Esophagus muscularis mucosa (tissue), 4 donors: ENCODE measurements at regions not wholly inside any gene's neighbourhood (a gene's known extent, or its start where the extent isn't known, plus 50 kb on each side); places are given as distances from the start of the nearest gene placed in this dataset.

ENCODE experiments used
- DNase-seq: peaks from one replicate; pipeline ENCODE4 v3.0.0-alpha.2; 2017; ENCODE audit errors: extremely low spot score
- H3K27ac ChIP-seq, 4 donors: fragments of 200-600 bp; sonication (generic); replicated peaks in 1 of 4; 1 replicate in 3 of 4; 2 replicates in 1 of 4; pipeline ENCODE4 v1.5.1; 2016 to 2019; ENCODE audit warnings: mild to moderate bottlenecking in 1 of 4
- H3K27me3 ChIP-seq, 4 donors: fragments of 200-600 bp; sonication (generic); one replicate each; pipeline versions ENCODE4 v1.5.1 to v1.6.0; 2016 to 2019
- H3K36me3 ChIP-seq, 4 donors: fragments of 200-600 bp; sonication (generic); one replicate each; pipeline ENCODE4 v1.5.1; 2016 to 2019
- H3K4me1 ChIP-seq, 4 donors: fragments of 200-600 bp; sonication (generic); one replicate each; pipeline ENCODE4 v1.5.1; 2016 to 2019
- H3K4me3 ChIP-seq, 4 donors: fragments of 200-600 bp; sonication (generic); 1 replicate in 2 of 4; 2 replicates in 2 of 4; pipeline ENCODE4 v1.5.1; 2016 to 2019; ENCODE audit warnings: mild to moderate bottlenecking in 4 of 4, moderate library complexity in 1 of 4
- H3K9me3 ChIP-seq, 4 donors: fragments of 200-600 bp; sonication (generic); 1 replicate in 3 of 4; 2 replicates in 1 of 4; pipeline ENCODE4 v1.5.1; 2016 to 2019
- EP300 ChIP-seq: sonication (generic); formaldehyde crosslinking; IDR thresholded peaks from one replicate; pipeline ENCODE4 v1.6.1; 2017; ENCODE audit warnings: antibody characterized with exemption
- POLR2A ChIP-seq: fragments of 450-650 bp; IDR thresholded peaks from one replicate; pipeline ENCODE4 v1.6.1; 2017; ENCODE audit warnings: antibody characterized with exemption, moderate library complexity, mild to moderate bottlenecking, low read depth
- POLR2AphosphoS5 ChIP-seq, 2 donors: sonication (generic); formaldehyde crosslinking; IDR thresholded peaks; one replicate each; pipeline ENCODE4 v1.6.1; 2017; ENCODE audit warnings: antibody characterized with exemption in 2 of 2
- WGBS: methylation state at CpG from one replicate; pipeline ENCODE4 v1.1.5; 2018; 5-methylcytosine and 5-hydroxymethylcytosine counted together
- intact Hi-C: fragments of 100-400 bp; cut with DNase I; formaldehyde crosslinking; loops from one replicate; pipeline ENCODE4 v1.15.1; 2023
- TF ChIP-seq, protein P1 (sequence below), 3 experiments: fragments of 200-600 bp in 2 of 3; fragments of 450-650 bp in 1 of 3; sonication (generic) in 2 of 3; IDR thresholded peaks; one replicate each; pipeline ENCODE4 v1.5.1; 2017 to 2019; ENCODE audit warnings: antibody characterized with exemption in 3 of 3, mild to moderate bottlenecking in 2 of 3, moderate library complexity in 1 of 3

GRCh38 chr10:62726142-62726541 lies 78.4 kb upstream of the ADO start:
- no peaks in the 10 kb centered on the region for H3K27me3 ChIP-seq
- H3K36me3 ChIP-seq, result no peaks in the 10 kb centered on the region
- H3K27ac ChIP-seq, result no peak overlapping the region
- TF ChIP-seq EP300, result no peak
- TF ChIP-seq POLR2AphosphoS5 (IDR thresholded peaks at IDR 0.05), result no peak
- TF ChIP-seq, protein P1, sequence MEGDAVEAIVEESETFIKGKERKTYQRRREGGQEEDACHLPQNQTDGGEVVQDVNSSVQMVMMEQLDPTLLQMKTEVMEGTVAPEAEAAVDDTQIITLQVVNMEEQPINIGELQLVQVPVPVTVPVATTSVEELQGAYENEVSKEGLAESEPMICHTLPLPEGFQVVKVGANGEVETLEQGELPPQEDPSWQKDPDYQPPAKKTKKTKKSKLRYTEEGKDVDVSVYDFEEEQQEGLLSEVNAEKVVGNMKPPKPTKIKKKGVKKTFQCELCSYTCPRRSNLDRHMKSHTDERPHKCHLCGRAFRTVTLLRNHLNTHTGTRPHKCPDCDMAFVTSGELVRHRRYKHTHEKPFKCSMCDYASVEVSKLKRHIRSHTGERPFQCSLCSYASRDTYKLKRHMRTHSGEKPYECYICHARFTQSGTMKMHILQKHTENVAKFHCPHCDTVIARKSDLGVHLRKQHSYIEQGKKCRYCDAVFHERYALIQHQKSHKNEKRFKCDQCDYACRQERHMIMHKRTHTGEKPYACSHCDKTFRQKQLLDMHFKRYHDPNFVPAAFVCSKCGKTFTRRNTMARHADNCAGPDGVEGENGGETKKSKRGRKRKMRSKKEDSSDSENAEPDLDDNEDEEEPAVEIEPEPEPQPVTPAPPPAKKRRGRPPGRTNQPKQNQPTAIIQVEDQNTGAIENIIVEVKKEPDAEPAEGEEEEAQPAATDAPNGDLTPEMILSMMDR (IDR thresholded peaks at IDR 0.05), result no peak
- TF ChIP-seq POLR2A, result no peak
- no peak overlapping the region for H3K4me3 ChIP-seq
- DNase-seq, result no peak
- intact Hi-C loops, result no loop called here
- no peaks in the 10 kb centered on the region for H3K9me3 ChIP-seq
- WGBS, result 66% methylated on average over 5 of the region's 5 CpGs
- no peaks in the 10 kb centered on the region for H3K4me1 ChIP-seq

DNA sequence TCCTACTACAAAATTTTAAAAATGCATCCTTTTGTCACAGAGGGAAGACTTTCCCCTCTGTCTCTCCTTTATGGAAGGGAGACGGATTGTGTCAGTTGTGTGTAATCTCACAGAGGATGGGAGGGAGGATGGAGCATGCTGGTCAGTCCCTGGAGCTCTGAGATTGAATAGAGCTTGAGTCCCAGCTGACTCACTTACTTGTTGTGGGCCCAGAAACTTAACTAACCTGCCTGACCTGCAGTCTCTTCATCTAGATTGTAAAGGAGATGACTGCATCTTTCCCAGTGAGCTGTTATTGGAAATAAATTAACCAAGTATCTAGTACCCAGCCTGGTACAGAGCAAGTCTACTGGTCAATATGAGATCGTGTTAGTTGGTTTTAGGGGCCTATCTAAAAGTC lies 77.9 kb upstream of the ADO start:
- TF ChIP-seq POLR2A, result no peak
- no peak for TF ChIP-seq POLR2AphosphoS5 (IDR thresholded peaks at IDR 0.05)
- TF ChIP-seq EP300, result no peak
- TF ChIP-seq, protein P1 (IDR thresholded peaks at IDR 0.05), result no peak
- Histone ChIP-seq H3K4me1 (no peaks in the 10 kb centered on the region), H3K4me3 (no peak overlapping the region), H3K9me3 (no peaks in the 10 kb centered on the region), H3K36me3 (no peaks in the 10 kb centered on the region), H3K27me3 (no peaks in the 10 kb centered on the region), H3K27ac (no peak overlapping the region)
- no peak for DNase-seq
- intact Hi-C loops, result no loop called here
- 84% methylated on average over 2 of the region's 2 CpGs for WGBS

GRCh38 chr10:62727934-62728333 lies 76.6 kb upstream of the ADO start:
- H3K36me3 ChIP-seq, result no peaks in the 10 kb centered on the region
- intact Hi-C loops, result no loop called here
- no peaks in the 10 kb centered on the region for H3K27me3 ChIP-seq
- no peaks in the 10 kb centered on the region for H3K4me1 ChIP-seq
- TF ChIP-seq POLR2A, result no peak
- TF ChIP-seq, protein P1 (IDR thresholded peaks at IDR 0.05), result no peak
- DNase-seq, result no peak
- H3K4me3 ChIP-seq, result no peak overlapping the region
- WGBS, result 90% methylated on average over 2 of the region's 2 CpGs
- H3K9me3 ChIP-seq, result no peaks in the 10 kb centered on the region
- no peak overlapping the region for H3K27ac ChIP-seq

- intact Hi-C loops, result no loop called here
- Histone ChIP-seq H3K27me3 (no peaks in the 10 kb centered on the region), H3K36me3 (no peaks in the 10 kb centered on the region), H3K4me1 (no peaks in the 10 kb centered on the region), H3K27ac (no peak overlapping the region), H3K4me3 (no peak overlapping the region), H3K9me3 (no peaks in the 10 kb centered on the region)
- TF ChIP-seq, protein P1 (IDR thresholded peaks at IDR 0.05), result no peak
- TF ChIP-seq POLR2AphosphoS5 (IDR thresholded peaks at IDR 0.05), result no peak
- TF ChIP-seq POLR2A, result no peak
- no peak for TF ChIP-seq EP300
- DNase-seq, result no peak
- WGBS, result 65% methylated on average over 1 of the region's 1 CpG
Measured at GRCh38 chr10:62728479-62728878, 76.0 kb upstream of the ADO start.

DNA sequence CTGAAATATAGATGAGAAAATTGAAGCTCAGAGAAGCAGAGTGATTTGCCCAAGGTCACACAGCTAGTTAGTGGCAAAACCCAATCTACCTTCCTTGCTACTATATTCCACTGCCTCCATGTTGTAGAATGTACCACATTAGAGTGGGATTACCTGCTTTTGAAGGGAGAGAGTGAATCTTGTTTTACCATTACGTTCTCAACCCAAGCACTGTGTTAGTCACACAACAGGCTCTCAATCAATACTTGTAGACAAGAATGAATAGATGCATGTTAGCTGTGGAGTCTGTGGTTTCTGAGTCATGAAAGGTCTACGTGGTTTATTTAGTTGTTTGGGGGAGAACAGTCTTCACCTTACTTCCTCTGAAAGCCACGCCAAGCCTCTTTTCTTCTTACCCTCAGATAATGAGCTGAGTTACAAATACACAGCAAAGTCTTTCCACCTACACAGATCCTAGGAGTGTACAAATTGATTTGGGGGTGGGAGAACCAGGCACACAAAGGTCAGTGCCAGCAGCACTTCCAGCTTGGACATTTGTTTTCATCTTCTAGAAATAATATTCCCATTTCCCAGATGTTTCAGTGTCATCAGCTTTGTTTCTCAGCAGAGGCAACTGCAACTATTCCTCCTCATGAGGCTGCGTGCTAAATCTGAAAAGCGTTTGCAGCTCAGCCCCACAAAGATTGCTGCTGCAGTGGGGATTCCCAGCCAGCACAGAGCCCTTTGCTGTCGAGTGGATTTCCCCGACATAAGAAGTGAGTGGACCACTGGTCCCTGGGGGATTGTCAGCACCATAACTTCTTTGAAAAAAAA lies 71.5 kb upstream of the ADO start:
- H3K36me3 ChIP-seq, result no peaks in the 10 kb centered on the region
- no peak overlapping the region for H3K4me3 ChIP-seq
- no peaks in the 10 kb centered on the region for H3K9me3 ChIP-seq
- no peak for DNase-seq
- no peaks in the 10 kb centered on the region for H3K4me1 ChIP-seq
- 71% methylated on average over 7 of the region's 7 CpGs for WGBS
- intact Hi-C loops, result no loop called here
- TF ChIP-seq EP300, result no peak
- TF ChIP-seq POLR2A, result no peak
- TF ChIP-seq POLR2AphosphoS5 (IDR thresholded peaks at IDR 0.05), result no peak
- TF ChIP-seq, protein P1 (IDR thresholded peaks at IDR 0.05), result no peak
- no peaks in the 10 kb centered on the region for H3K27me3 ChIP-seq
- H3K27ac ChIP-seq, result no peak overlapping the region
